Neuron (in vitro differentiated cells): ENCODE measurements at regions not wholly inside any gene's neighbourhood (a gene's known extent, or its start where the extent isn't known, plus 50 kb on each side); places are given as distances from the start of the nearest gene placed in this dataset.
"Not testable (repeated sequence)": the region's sequence is repeated elsewhere in the genome, so short reads cannot be mapped to it uniquely, and the experiment has no call there.

Experiments
- H2AFZ ChIP-seq: one replicate; pipeline ENCODE4 v1.6.1; 2013; ENCODE audit warnings: low read depth, mild to moderate bottlenecking, inconsistent platforms, low read length, moderate library complexity
- H3K27me3 ChIP-seq: one replicate; pipeline ENCODE4 v1.6.1; 2013; ENCODE audit warnings: low read length; ENCODE audit not compliant: insufficient read depth
- H3K36me3 ChIP-seq: one replicate; pipeline ENCODE4 v1.6.1; 2013; ENCODE audit warnings: low read length; ENCODE audit not compliant: insufficient read depth
- H3K4me1 ChIP-seq: one replicate; pipeline ENCODE4 v1.6.1; 2013; ENCODE audit warnings: low read length; ENCODE audit not compliant: insufficient read depth
- H3K4me3 ChIP-seq: 2 replicates; pipeline ENCODE4 v1.5.1; 2013; ENCODE audit warnings: mild to moderate bottlenecking, low read length, moderate library complexity
- H3K9me3 ChIP-seq: one replicate; pipeline ENCODE4 v1.6.1; 2013; ENCODE audit warnings: low read length

GRCh38 chrX:20672476-20672875, 405.8 kb upstream of the RPS6KA3 start:
- Histone ChIP-seq H3K9me3 (no peaks in the 10 kb centered on the region), H2AFZ (no peak overlapping the region), H3K36me3 (no peaks in the 10 kb centered on the region), H3K4me3 (no peak overlapping the region), H3K27me3 (no peaks in the 10 kb centered on the region), H3K4me1 (peaks cover 2% of the 10 kb centered on the region)

GRCh38 chrX:20671746-20672145, 405.0 kb upstream of the RPS6KA3 start:
- H3K27me3 ChIP-seq, H2AFZ ChIP-seq, H3K4me1 ChIP-seq, H3K4me3 ChIP-seq, H3K9me3 ChIP-seq, H3K36me3 ChIP-seq: not testable (repeated sequence)

- Histone ChIP-seq H3K4me1 (peaks cover 6% of the 10 kb centered on the region), H2AFZ (no peak overlapping the region), H3K36me3 (no peaks in the 10 kb centered on the region), H3K27me3 (no peaks in the 10 kb centered on the region), H3K9me3 (no peaks in the 10 kb centered on the region), H3K4me3 (no peak overlapping the region)
Observed at GRCh38 chrX:20670611-20671010, 403.9 kb upstream of the RPS6KA3 start.

- no peaks in the 10 kb centered on the region for H3K27me3 ChIP-seq
- H3K36me3 ChIP-seq, result no peaks in the 10 kb centered on the region
- H3K9me3 ChIP-seq, result no peaks in the 10 kb centered on the region
- H3K4me1 ChIP-seq, result peaks cover 24% of the 10 kb centered on the region
- no peak overlapping the region for H2AFZ ChIP-seq
- H3K4me3 ChIP-seq, result no peak overlapping the region
Observed at GRCh38 chrX:20668550-20668949, 401.8 kb upstream of the RPS6KA3 start.

- Histone ChIP-seq H3K27me3 (no peaks in the 10 kb centered on the region), H2AFZ (no peak overlapping the region), H3K36me3 (no peaks in the 10 kb centered on the region), H3K4me3 (no peak overlapping the region), H3K4me1 (peaks cover 33% of the 10 kb centered on the region), H3K9me3 (no peaks in the 10 kb centered on the region)
Observed at GRCh38 chrX:20666331-20666730, 399.6 kb upstream of the RPS6KA3 start.

- no peak overlapping the region for H2AFZ ChIP-seq
- H3K36me3 ChIP-seq, result no peaks in the 10 kb centered on the region
- no peak overlapping the region for H3K4me3 ChIP-seq
- peaks cover 33% of the 10 kb centered on the region for H3K4me1 ChIP-seq
- H3K9me3 ChIP-seq, result no peaks in the 10 kb centered on the region
- H3K27me3 ChIP-seq, result no peaks in the 10 kb centered on the region
Observed at GRCh38 chrX:20665481-20665880, 398.8 kb upstream of the RPS6KA3 start.

GRCh38 chrX:20664774-20665173, 398.1 kb upstream of the RPS6KA3 start:
- Histone ChIP-seq H3K9me3 (no peaks in the 10 kb centered on the region), H2AFZ (no peak overlapping the region), H3K4me1 (peaks cover 33% of the 10 kb centered on the region), H3K36me3 (no peaks in the 10 kb centered on the region), H3K27me3 (no peaks in the 10 kb centered on the region), H3K4me3 (no peak overlapping the region)

- H3K4me3 ChIP-seq, result no peak overlapping the region
- no peaks in the 10 kb centered on the region for H3K27me3 ChIP-seq
- no peak overlapping the region for H2AFZ ChIP-seq
- no peaks in the 10 kb centered on the region for H3K36me3 ChIP-seq
- peaks cover 33% of the 10 kb centered on the region for H3K4me1 ChIP-seq
- H3K9me3 ChIP-seq, result no peaks in the 10 kb centered on the region
Observed at GRCh38 chrX:20664131-20664530, 397.4 kb upstream of the RPS6KA3 start.

GRCh38 chrX:20663336-20663735, 396.6 kb upstream of the RPS6KA3 start:
- Histone ChIP-seq H3K4me1 (peaks cover 33% of the 10 kb centered on the region), H3K9me3 (no peaks in the 10 kb centered on the region), H3K27me3 (no peaks in the 10 kb centered on the region), H3K4me3 (no peak overlapping the region), H2AFZ (no peak overlapping the region), H3K36me3 (no peaks in the 10 kb centered on the region)

GRCh38 chrX:20656721-20657120, 390.0 kb upstream of the RPS6KA3 start:
- no peak overlapping the region for H3K4me3 ChIP-seq
- H3K4me1 ChIP-seq, result no peaks in the 10 kb centered on the region
- no peaks in the 10 kb centered on the region for H3K9me3 ChIP-seq
- H2AFZ ChIP-seq, result no peak overlapping the region
- H3K27me3 ChIP-seq, result no peaks in the 10 kb centered on the region
- no peaks in the 10 kb centered on the region for H3K36me3 ChIP-seq

- Histone ChIP-seq H3K4me1 (no peaks in the 10 kb centered on the region), H3K36me3 (no peaks in the 10 kb centered on the region), H3K27me3 (no peaks in the 10 kb centered on the region), H3K9me3 (no peaks in the 10 kb centered on the region), H2AFZ (no peak overlapping the region), H3K4me3 (no peak overlapping the region)
Observed at GRCh38 chrX:20654596-20655106, 387.9 kb upstream of the RPS6KA3 start.

GRCh38 chrX:20653070-20653469, 386.4 kb upstream of the RPS6KA3 start:
- Histone ChIP-seq H3K36me3 (no peaks in the 10 kb centered on the region), H3K9me3 (no peaks in the 10 kb centered on the region), H3K27me3 (no peaks in the 10 kb centered on the region), H2AFZ (no peak overlapping the region), H3K4me1 (no peaks in the 10 kb centered on the region), H3K4me3 (no peak overlapping the region)

- H3K9me3 ChIP-seq, result no peaks in the 10 kb centered on the region
- H3K4me1 ChIP-seq, result no peaks in the 10 kb centered on the region
- H3K27me3 ChIP-seq, result no peaks in the 10 kb centered on the region
- no peaks in the 10 kb centered on the region for H3K36me3 ChIP-seq
- no peak overlapping the region for H2AFZ ChIP-seq
- H3K4me3 ChIP-seq, result no peak overlapping the region
Observed at GRCh38 chrX:20641954-20642353, 375.2 kb upstream of the RPS6KA3 start.

GRCh38 chrX:20639115-20639514, 372.4 kb upstream of the RPS6KA3 start:
- H3K27me3 ChIP-seq, result peaks cover 2% of the 10 kb centered on the region
- no peak overlapping the region for H3K4me3 ChIP-seq
- H3K4me1 ChIP-seq, result no peaks in the 10 kb centered on the region
- H3K9me3 ChIP-seq, result no peaks in the 10 kb centered on the region
- no peak overlapping the region for H2AFZ ChIP-seq
- no peaks in the 10 kb centered on the region for H3K36me3 ChIP-seq
